ENCODE measurements at regions not wholly inside any gene's neighbourhood (a gene's known extent, or its start where the extent isn't known, plus 50 kb on each side); places are given as distances from the start of the nearest gene placed in this dataset.

DNA sequence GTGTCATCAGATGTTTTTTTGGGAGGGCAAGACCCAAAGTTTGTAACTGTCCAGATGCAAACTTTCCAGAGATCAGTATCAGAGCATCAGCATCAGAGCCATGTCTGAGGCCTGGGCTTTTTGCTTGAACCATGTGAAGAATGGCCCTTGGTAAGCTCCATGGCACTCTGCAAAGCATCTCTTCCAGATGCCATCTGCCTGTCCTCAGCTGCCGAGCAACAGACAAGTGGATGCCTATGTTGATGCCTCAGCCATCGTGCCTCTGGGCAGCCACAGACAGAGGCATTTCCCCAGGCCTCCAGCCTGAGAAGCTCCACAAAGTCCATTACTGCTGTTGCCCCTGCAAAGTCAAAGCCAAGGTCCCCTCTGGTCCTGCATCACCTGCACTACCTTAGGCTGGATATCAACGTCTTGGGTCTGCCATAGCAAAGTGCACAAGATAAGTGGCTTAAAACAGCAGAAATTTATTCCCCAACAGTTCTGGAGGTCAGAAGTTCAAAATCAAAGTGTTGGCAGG lies 670.2 kb upstream of the MKI67 start:
- TF ChIP-seq, protein P1, sequence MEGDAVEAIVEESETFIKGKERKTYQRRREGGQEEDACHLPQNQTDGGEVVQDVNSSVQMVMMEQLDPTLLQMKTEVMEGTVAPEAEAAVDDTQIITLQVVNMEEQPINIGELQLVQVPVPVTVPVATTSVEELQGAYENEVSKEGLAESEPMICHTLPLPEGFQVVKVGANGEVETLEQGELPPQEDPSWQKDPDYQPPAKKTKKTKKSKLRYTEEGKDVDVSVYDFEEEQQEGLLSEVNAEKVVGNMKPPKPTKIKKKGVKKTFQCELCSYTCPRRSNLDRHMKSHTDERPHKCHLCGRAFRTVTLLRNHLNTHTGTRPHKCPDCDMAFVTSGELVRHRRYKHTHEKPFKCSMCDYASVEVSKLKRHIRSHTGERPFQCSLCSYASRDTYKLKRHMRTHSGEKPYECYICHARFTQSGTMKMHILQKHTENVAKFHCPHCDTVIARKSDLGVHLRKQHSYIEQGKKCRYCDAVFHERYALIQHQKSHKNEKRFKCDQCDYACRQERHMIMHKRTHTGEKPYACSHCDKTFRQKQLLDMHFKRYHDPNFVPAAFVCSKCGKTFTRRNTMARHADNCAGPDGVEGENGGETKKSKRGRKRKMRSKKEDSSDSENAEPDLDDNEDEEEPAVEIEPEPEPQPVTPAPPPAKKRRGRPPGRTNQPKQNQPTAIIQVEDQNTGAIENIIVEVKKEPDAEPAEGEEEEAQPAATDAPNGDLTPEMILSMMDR (IDR thresholded peaks at IDR 0.05; ENCODE audit: poor library complexity) = no peak
- no peak for TF ChIP-seq EZH2 (IDR thresholded peaks at IDR 0.05; ENCODE audit: borderline replicate concordance)
- TF ChIP-seq EZH2phosphoT487 (IDR thresholded peaks at IDR 0.05; ENCODE audit: low read depth, severe bottlenecking, unreplicated experiment) = no peak
